ENCODE measurements at regions not wholly inside any gene's neighbourhood (a gene's known extent, or its start where the extent isn't known, plus 50 kb on each side); places are given as distances from the start of the nearest gene placed in this dataset.

DNA sequence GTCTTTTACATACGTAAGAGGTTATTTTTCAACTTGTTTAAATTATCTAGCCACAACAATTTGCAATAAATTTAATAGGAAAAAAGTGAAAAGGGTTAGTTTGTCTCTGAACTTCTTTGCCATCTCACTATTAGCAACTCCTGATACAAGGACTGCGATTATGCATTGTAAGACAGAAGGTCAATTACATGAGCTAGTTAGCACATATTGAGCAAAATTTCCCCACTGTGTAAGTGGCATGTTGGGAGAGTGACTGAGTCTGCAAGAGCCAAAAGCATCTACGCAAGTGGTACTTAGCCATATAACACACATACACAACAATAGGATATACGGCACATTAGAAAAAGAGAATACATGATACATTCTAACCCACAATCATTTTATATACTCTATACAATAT, 927.2 kb downstream of the STPG2 start:
- TF ChIP-seq, protein P1, sequence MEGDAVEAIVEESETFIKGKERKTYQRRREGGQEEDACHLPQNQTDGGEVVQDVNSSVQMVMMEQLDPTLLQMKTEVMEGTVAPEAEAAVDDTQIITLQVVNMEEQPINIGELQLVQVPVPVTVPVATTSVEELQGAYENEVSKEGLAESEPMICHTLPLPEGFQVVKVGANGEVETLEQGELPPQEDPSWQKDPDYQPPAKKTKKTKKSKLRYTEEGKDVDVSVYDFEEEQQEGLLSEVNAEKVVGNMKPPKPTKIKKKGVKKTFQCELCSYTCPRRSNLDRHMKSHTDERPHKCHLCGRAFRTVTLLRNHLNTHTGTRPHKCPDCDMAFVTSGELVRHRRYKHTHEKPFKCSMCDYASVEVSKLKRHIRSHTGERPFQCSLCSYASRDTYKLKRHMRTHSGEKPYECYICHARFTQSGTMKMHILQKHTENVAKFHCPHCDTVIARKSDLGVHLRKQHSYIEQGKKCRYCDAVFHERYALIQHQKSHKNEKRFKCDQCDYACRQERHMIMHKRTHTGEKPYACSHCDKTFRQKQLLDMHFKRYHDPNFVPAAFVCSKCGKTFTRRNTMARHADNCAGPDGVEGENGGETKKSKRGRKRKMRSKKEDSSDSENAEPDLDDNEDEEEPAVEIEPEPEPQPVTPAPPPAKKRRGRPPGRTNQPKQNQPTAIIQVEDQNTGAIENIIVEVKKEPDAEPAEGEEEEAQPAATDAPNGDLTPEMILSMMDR (conservative IDR thresholded peaks at IDR 0.05; ENCODE audit: low read depth in 2 of 2), result no peak
- TF ChIP-seq, protein P2, sequence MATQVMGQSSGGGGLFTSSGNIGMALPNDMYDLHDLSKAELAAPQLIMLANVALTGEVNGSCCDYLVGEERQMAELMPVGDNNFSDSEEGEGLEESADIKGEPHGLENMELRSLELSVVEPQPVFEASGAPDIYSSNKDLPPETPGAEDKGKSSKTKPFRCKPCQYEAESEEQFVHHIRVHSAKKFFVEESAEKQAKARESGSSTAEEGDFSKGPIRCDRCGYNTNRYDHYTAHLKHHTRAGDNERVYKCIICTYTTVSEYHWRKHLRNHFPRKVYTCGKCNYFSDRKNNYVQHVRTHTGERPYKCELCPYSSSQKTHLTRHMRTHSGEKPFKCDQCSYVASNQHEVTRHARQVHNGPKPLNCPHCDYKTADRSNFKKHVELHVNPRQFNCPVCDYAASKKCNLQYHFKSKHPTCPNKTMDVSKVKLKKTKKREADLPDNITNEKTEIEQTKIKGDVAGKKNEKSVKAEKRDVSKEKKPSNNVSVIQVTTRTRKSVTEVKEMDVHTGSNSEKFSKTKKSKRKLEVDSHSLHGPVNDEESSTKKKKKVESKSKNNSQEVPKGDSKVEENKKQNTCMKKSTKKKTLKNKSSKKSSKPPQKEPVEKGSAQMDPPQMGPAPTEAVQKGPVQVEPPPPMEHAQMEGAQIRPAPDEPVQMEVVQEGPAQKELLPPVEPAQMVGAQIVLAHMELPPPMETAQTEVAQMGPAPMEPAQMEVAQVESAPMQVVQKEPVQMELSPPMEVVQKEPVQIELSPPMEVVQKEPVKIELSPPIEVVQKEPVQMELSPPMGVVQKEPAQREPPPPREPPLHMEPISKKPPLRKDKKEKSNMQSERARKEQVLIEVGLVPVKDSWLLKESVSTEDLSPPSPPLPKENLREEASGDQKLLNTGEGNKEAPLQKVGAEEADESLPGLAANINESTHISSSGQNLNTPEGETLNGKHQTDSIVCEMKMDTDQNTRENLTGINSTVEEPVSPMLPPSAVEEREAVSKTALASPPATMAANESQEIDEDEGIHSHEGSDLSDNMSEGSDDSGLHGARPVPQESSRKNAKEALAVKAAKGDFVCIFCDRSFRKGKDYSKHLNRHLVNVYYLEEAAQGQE (IDR thresholded peaks at IDR 0.05; ENCODE audit: unreplicated experiment), result no peak
- TF ChIP-seq POLR2AphosphoS5 (IDR thresholded peaks at IDR 0.05; ENCODE audit: low read depth), result no peak
- TF ChIP-seq JUNB (IDR thresholded peaks at IDR 0.05; ENCODE audit: unreplicated experiment), result no peak
- TF ChIP-seq EZH2phosphoT487 (IDR thresholded peaks at IDR 0.05; ENCODE audit: unreplicated experiment), result no peak
- no peak for TF ChIP-seq EZH2 (IDR thresholded peaks at IDR 0.05; ENCODE audit: low read depth, unreplicated experiment)
- no peak for TF ChIP-seq CREB1 (CRISPR knock-in tag; IDR thresholded peaks at IDR 0.05; ENCODE audit: low read depth)
- TF ChIP-seq, protein P3, sequence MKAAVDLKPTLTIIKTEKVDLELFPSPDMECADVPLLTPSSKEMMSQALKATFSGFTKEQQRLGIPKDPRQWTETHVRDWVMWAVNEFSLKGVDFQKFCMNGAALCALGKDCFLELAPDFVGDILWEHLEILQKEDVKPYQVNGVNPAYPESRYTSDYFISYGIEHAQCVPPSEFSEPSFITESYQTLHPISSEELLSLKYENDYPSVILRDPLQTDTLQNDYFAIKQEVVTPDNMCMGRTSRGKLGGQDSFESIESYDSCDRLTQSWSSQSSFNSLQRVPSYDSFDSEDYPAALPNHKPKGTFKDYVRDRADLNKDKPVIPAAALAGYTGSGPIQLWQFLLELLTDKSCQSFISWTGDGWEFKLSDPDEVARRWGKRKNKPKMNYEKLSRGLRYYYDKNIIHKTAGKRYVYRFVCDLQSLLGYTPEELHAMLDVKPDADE (IDR thresholded peaks at IDR 0.05), result no peak

Data from GM23338 (cell line).